Esophagus muscularis mucosa (tissue), 4 donors: ENCODE measurements at regions not wholly inside any gene's neighbourhood (a gene's known extent, or its start where the extent isn't known, plus 50 kb on each side); places are given as distances from the start of the nearest gene placed in this dataset.
A peak's percentile ranks its signal among the peaks of the same experiment; 100 is the strongest.

Source experiments
- DNase-seq: peaks from one replicate; pipeline ENCODE4 v3.0.0-alpha.2; 2017; ENCODE audit errors: extremely low spot score
- H3K27ac ChIP-seq, 4 donors: fragments of 200-600 bp; sonication (generic); replicated peaks in 1 of 4; 1 replicate in 3 of 4; 2 replicates in 1 of 4; pipeline ENCODE4 v1.5.1; 2016 to 2019; ENCODE audit warnings: mild to moderate bottlenecking in 1 of 4
- H3K27me3 ChIP-seq, 4 donors: fragments of 200-600 bp; sonication (generic); one replicate each; pipeline versions ENCODE4 v1.5.1 to v1.6.0; 2016 to 2019
- H3K36me3 ChIP-seq, 4 donors: fragments of 200-600 bp; sonication (generic); one replicate each; pipeline ENCODE4 v1.5.1; 2016 to 2019
- H3K4me1 ChIP-seq, 4 donors: fragments of 200-600 bp; sonication (generic); one replicate each; pipeline ENCODE4 v1.5.1; 2016 to 2019
- H3K4me3 ChIP-seq, 4 donors: fragments of 200-600 bp; sonication (generic); 1 replicate in 2 of 4; 2 replicates in 2 of 4; pipeline ENCODE4 v1.5.1; 2016 to 2019; ENCODE audit warnings: mild to moderate bottlenecking in 4 of 4, moderate library complexity in 1 of 4
- H3K9me3 ChIP-seq, 4 donors: fragments of 200-600 bp; sonication (generic); 1 replicate in 3 of 4; 2 replicates in 1 of 4; pipeline ENCODE4 v1.5.1; 2016 to 2019
- CTCF ChIP-seq, 3 experiments: fragments of 200-600 bp in 2 of 3; fragments of 450-650 bp in 1 of 3; sonication (generic) in 2 of 3; IDR thresholded peaks; one replicate each; pipeline ENCODE4 v1.5.1; 2017 to 2019; ENCODE audit warnings: antibody characterized with exemption in 3 of 3, mild to moderate bottlenecking in 2 of 3, moderate library complexity in 1 of 3
- EP300 ChIP-seq: sonication (generic); formaldehyde crosslinking; IDR thresholded peaks from one replicate; pipeline ENCODE4 v1.6.1; 2017; ENCODE audit warnings: antibody characterized with exemption
- POLR2A ChIP-seq: fragments of 450-650 bp; IDR thresholded peaks from one replicate; pipeline ENCODE4 v1.6.1; 2017; ENCODE audit warnings: antibody characterized with exemption, moderate library complexity, mild to moderate bottlenecking, low read depth
- POLR2AphosphoS5 ChIP-seq, 2 donors: sonication (generic); formaldehyde crosslinking; IDR thresholded peaks; one replicate each; pipeline ENCODE4 v1.6.1; 2017; ENCODE audit warnings: antibody characterized with exemption in 2 of 2
- whole genome bisulfite sequencing: methylation state at CpG from one replicate; pipeline ENCODE4 v1.1.5; 2018; 5-methylcytosine and 5-hydroxymethylcytosine counted together
- intact Hi-C: fragments of 100-400 bp; cut with DNase I; formaldehyde crosslinking; loops from one replicate; pipeline ENCODE4 v1.15.1; 2023

- TF ChIP-seq CTCF (IDR thresholded peaks at IDR 0.05), result no peak
- TF ChIP-seq POLR2AphosphoS5 (IDR thresholded peaks at IDR 0.05), result no peak
- TF ChIP-seq EP300, result no peak
- no peak for TF ChIP-seq POLR2A
- H3K4me3 ChIP-seq, result no peak overlapping the region
- intact Hi-C loops, result no loop called here
- no peaks in the 10 kb centered on the region for H3K27me3 ChIP-seq
- 54% methylated on average over 1 of the region's 1 CpG for WGBS
- no peak overlapping the region for H3K27ac ChIP-seq
- H3K36me3 ChIP-seq, result no peaks in the 10 kb centered on the region
- no peak for DNase-seq
- H3K9me3 ChIP-seq, result no peaks in the 10 kb centered on the region
- no peaks in the 10 kb centered on the region for H3K4me1 ChIP-seq
Measured at GRCh38 chr5:155594270-155594669, 580.7 kb downstream of the KIF4B start.

DNA sequence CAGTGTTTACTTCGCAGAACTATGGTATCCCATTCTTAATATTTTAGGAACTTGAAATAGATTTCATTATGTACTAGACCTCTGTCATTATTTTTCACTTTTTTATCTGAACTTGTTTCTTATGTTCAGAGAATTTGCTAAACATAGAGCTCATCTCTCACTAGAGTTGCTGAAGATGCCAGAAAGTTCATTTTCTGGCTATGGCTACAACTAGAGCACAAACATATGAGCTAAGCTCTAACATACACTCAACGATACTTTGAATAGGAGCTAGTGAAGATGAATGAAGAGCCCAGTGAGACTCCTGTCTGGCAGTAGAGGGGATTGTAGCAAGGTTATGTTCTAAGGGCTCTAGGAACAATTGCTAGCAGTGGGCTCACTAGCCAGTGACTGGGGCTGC, 582.2 kb downstream of the KIF4B start:
- WGBS, result 67% methylated on average over 2 of the region's 2 CpGs
- TF ChIP-seq CTCF (IDR thresholded peaks at IDR 0.05) (no peak), POLR2A (no peak), EP300 (no peak), POLR2AphosphoS5 (IDR thresholded peaks at IDR 0.05) (no peak)
- H3K27ac ChIP-seq, result no peak overlapping the region
- no peaks in the 10 kb centered on the region for H3K27me3 ChIP-seq
- DNase-seq, result no peak
- H3K4me1 ChIP-seq, result no peaks in the 10 kb centered on the region
- no peaks in the 10 kb centered on the region for H3K9me3 ChIP-seq
- intact Hi-C loops, result no loop called here
- H3K36me3 ChIP-seq, result no peaks in the 10 kb centered on the region
- no peak overlapping the region for H3K4me3 ChIP-seq

DNA sequence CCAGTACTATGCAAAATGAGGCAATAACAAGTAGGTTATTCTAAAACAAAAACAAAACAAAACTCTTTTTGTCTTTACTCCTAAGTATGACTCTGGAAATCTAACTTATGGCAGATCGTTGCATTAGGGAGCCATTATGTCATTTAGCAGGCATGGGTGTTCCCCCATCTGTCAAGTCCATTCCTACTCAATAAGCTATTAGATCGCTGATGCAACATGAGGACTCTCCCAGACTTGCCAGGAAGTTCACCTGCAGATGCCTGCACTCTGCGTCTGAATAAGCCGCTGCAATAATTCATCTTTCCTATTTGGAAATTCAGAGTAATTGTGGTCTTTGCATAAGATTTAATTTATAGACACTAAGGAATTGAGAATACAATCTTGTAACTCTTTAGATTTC, 585.0 kb downstream of the KIF4B start:
- H3K27ac ChIP-seq, result no peak overlapping the region
- TF ChIP-seq EP300, result no peak
- no peak overlapping the region for H3K4me3 ChIP-seq
- H3K36me3 ChIP-seq, result no peaks in the 10 kb centered on the region
- H3K4me1 ChIP-seq, result no peaks in the 10 kb centered on the region
- 80% methylated on average over 4 of the region's 4 CpGs for WGBS
- no peaks in the 10 kb centered on the region for H3K9me3 ChIP-seq
- no peaks in the 10 kb centered on the region for H3K27me3 ChIP-seq
- no peak for DNase-seq
- intact Hi-C loops, result no loop called here

DNA sequence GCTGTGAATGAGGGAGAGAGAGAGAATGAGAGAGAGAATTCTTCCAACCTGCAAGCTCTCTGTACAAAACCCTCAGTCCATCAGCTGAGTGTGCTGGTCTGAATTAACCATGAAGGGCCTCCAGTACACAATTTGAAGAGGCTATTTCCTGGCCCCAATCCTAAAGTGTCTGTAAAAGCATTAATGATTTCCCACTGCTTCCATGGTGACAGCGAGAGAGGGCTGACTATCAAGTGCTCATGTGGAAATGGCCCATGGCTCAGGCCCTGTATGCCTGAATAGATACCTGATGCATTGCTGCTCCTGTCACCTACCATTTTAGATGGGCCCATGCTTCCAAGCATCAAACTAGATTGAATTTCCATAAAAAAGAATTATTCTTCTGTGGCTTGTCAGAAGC, 592.4 kb downstream of the KIF4B start:
- intact Hi-C loops, result no loop called here
- TF ChIP-seq EP300 (no peak), CTCF (IDR thresholded peaks at IDR 0.05) (no peak), POLR2AphosphoS5 (IDR thresholded peaks at IDR 0.05) (no peak), POLR2A (no peak)
- 60% methylated on average over 1 of the region's 1 CpG for WGBS
- no peak for DNase-seq
- H3K27me3 ChIP-seq, result no peaks in the 10 kb centered on the region
- H3K9me3 ChIP-seq, result no peaks in the 10 kb centered on the region
- no peak overlapping the region for H3K4me3 ChIP-seq
- H3K27ac ChIP-seq, result no peak overlapping the region
- no peaks in the 10 kb centered on the region for H3K4me1 ChIP-seq
- no peaks in the 10 kb centered on the region for H3K36me3 ChIP-seq

DNA sequence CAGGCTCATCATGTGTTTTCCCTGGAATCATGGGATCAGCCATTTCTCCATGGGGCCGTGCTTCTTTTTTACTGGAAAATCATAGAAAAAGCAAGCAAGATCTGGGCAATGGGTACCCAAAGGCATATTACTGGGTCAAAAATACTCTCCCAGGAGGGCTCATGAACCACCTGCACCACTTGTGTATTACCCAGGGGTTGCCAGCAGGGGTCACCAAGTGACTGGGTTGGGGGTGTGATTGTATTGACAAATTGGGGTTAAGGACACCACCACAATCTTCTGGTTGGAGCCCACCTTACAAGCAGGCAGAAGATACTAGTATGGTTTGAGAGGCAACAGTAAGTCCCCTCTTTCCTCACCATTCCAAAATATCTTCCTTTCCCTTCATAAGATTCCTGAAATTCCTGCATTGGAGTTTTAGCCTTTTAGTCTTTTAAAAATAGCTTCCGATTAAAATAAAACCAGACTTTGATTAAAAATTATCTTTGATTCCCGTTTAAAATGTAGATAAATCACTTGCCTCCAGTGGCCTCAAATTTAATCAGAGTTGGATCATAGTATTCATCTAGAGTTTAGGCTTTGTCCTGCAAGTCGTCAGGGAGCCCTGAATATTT, 603.3 kb downstream of the KIF4B start:
- intact Hi-C loops, result no loop called here

More for the DNA sequence above, 603.3 kb downstream of the KIF4B start:
- H3K4me3 ChIP-seq, result no peak overlapping the region
- no peaks in the 10 kb centered on the region for H3K4me1 ChIP-seq
- no peak overlapping the region for H3K27ac ChIP-seq
- TF ChIP-seq POLR2AphosphoS5 (IDR thresholded peaks at IDR 0.05) (no peak), CTCF (IDR thresholded peaks at IDR 0.05) (peak; percentile 29 to 41 (median 36)), POLR2A (no peak)
- H3K36me3 ChIP-seq, result no peaks in the 10 kb centered on the region
- no peak for DNase-seq
- H3K9me3 ChIP-seq, result no peaks in the 10 kb centered on the region
- 68% methylated on average over 4 of the region's 4 CpGs for WGBS
- H3K27me3 ChIP-seq, result no peaks in the 10 kb centered on the region
